ENCODE measurements at regions not wholly inside any gene's neighbourhood (a gene's known extent, or its start where the extent isn't known, plus 50 kb on each side); places are given as distances from the start of the nearest gene placed in this dataset.

DNA sequence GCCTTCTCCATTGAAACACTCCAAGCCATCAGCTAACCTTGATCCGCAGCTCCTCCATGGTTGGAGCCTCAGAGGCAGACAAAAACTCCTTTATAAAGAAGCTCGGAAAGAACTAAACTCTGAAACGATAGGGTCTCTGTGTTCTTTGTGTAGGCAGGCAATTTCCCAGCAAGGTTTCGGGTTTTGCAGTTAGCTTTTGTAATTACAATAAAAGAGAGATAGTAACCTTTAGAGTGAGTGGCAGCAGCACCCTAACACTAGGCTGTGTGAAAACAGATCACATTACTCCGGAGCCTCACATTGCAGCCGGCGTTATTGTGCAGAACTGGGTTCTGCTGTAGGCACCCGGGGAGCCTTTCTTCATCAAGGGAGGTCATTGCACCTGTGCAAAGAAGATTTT is 115.8 kb upstream of the MAP3K1 start:
- DNase-seq (ENCODE audit: extremely low read depth, low read depth): no peak
- H3K4me3 ChIP-seq (replicated peaks; ENCODE audit: low read depth, low read length): no peak overlapping the region
- TF ChIP-seq, protein P1, sequence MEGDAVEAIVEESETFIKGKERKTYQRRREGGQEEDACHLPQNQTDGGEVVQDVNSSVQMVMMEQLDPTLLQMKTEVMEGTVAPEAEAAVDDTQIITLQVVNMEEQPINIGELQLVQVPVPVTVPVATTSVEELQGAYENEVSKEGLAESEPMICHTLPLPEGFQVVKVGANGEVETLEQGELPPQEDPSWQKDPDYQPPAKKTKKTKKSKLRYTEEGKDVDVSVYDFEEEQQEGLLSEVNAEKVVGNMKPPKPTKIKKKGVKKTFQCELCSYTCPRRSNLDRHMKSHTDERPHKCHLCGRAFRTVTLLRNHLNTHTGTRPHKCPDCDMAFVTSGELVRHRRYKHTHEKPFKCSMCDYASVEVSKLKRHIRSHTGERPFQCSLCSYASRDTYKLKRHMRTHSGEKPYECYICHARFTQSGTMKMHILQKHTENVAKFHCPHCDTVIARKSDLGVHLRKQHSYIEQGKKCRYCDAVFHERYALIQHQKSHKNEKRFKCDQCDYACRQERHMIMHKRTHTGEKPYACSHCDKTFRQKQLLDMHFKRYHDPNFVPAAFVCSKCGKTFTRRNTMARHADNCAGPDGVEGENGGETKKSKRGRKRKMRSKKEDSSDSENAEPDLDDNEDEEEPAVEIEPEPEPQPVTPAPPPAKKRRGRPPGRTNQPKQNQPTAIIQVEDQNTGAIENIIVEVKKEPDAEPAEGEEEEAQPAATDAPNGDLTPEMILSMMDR (IDR thresholded peaks at IDR 0.05; ENCODE audit: low read depth, low read length, missing control alignments): no peak

DNA sequence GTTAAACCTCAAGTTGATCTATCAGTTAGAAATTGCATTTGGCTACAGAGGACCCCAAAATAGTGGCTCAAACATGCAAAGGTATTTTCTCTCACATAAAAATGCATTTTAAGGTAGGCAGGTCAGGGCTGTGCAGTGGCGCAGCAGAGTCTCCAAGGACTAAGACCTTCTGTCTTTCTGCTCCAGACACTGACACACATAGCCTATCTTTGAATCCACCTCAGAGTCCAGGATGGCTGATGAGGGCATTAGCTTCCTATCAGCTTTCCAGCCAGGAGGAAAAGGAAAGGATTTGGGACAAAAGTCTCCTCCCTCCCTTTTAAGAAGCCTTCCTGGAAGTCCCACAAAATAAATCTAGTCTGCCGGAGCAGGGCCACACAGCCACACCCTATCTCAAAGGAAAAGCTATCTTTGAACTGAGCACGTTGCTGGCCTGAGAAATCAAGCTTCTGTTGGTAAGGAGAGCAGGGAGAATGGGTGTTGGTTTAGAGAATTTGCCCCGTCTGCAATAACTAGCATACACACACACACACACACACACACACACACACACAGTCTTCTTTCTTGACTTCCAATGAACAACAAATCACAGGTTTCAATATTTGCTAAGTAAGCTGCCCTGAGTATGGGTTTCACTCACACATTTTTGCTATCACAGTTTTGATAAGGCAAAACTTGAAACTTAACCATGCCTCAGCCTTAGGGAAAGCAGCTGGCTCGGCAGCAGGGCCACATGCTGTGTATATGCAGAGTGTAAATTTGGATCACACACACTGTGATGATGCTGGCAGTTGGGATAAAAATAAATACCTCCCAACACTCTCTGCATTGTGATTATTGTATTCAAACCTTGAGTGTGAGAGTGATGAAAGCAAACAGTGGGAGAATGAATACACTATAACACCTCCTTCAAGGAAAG is 116.6 kb upstream of the MAP3K1 start:
- no peak for DNase-seq (ENCODE audit: extremely low read depth, low read depth)
- H3K4me3 ChIP-seq (replicated peaks; ENCODE audit: low read depth, low read length): no peak overlapping the region
- TF ChIP-seq, protein P1 (IDR thresholded peaks at IDR 0.05; ENCODE audit: low read depth, low read length, missing control alignments): no peak

DNA sequence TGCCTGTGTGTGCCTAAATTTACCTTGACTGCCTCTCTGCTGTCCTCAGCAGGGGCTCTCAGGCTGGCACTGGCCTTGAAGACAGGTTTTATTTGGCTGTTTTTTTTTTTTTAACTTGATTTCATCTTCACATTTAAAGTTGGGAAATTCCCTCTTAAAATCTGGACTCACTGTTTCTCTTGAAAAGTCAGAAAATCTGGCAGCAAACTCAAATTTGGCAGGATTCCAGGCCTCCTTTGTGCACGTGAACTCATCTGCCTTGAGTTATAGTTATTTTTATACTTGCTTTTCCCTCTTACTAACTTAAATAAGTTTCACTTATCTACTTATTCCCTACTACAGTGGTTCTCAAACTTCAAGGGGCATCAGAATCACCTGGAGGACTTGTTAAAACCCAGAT is 118.4 kb upstream of the MAP3K1 start:
- peak; percentile 61 for DNase-seq (ENCODE audit: extremely low read depth, low read depth)
- no peak overlapping the region for H3K4me3 ChIP-seq (replicated peaks; ENCODE audit: low read depth, low read length)

DNA sequence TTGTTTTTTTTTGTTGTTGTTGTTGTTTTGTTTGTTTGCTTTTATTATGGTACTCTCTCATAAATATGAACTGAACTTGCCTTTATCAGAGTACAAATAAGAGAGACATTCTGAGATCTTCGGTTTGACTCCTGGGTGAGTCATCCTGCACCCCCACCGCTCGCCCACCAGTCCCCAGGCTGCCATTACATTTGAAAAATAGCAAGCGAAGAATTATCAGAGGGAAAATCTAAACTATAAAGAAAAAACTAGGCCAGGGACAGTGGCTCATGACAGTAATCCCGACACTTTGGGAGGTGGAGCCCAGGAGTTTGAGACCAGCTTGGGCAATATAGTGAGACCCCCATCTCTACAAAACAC is 122.1 kb upstream of the MAP3K1 start:
- no peak for DNase-seq (ENCODE audit: extremely low read depth, low read depth)
- H3K4me3 ChIP-seq (replicated peaks; ENCODE audit: low read depth, low read length): no peak overlapping the region
- TF ChIP-seq, protein P1 (IDR thresholded peaks at IDR 0.05; ENCODE audit: low read depth, low read length, missing control alignments): no peak

More for the DNA sequence above, 118.4 kb upstream of the MAP3K1 start:
- TF ChIP-seq, protein P1 (IDR thresholded peaks at IDR 0.05; ENCODE audit: low read depth, low read length, missing control alignments): no peak

DNA sequence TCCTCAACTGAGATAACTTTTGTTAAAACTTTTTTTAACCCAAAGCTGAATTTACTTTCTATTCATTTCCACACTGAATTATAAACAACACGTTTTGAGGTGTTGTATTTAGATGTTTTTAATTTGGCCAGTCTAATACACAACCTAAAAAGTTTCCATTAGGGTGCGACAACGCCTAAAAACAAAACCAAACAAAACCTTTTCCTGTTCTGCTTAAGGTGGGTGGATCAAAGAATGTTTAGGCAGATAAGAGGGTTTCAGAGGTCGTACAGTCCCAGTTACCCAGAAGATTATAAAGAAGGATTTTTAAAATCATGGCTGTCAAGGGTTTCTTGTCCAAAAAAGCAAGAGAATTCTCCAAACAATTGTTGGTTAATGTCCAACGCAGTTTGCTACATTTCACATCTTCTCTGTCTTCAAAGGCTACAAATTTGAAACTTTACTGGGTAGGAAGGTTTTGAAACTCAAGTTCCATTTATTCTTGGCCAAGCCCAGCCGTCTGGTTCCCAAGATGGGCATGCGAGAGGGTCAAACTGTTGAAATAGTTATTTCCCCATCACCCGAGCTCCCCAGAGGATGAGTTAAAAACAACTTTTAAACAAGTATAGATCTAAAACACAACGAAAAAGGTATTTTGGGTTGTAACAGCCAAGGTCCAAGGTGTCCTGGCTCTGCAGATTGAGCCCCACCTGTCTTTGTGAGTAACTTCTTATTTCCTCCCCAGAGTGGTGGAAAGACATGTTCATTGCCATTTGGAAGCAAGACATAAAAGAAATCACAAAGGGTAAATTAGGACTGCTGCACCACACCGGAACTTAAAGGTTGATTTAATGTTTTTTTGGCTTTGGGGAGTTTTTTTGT is 122.8 kb upstream of the MAP3K1 start:
- DNase-seq (ENCODE audit: extremely low read depth, low read depth): no peak
- H3K4me3 ChIP-seq (replicated peaks; ENCODE audit: low read depth, low read length): no peak overlapping the region
- TF ChIP-seq, protein P1 (IDR thresholded peaks at IDR 0.05; ENCODE audit: low read depth, low read length, missing control alignments): no peak

DNA sequence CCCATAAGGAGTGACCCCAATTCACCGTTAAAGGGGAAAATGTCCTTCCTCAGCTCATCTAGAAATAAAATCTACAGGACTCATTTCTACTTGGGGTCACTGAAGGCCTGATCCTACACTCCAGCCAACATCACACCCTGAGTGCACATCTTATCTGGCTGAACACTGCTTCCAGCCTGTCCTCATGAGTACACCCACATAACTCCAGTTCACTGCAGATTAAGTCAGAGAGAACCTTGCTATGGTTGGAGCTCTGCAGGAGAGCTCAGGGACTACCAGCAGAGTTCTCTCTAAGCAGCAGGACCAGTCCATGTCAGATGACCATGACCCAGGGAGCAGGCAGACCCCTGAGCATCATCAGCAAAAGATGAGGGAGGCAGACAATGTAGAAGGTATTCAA is 126.9 kb upstream of the MAP3K1 start:
- TF ChIP-seq, protein P1 (IDR thresholded peaks at IDR 0.05; ENCODE audit: low read depth, low read length, missing control alignments): no peak
- no peak for DNase-seq (ENCODE audit: extremely low read depth, low read depth)
- H3K4me3 ChIP-seq (replicated peaks; ENCODE audit: low read depth, low read length): no peak overlapping the region
